PC-9 (cell line): ENCODE measurements at regions not wholly inside any gene's neighbourhood (a gene's known extent, or its start where the extent isn't known, plus 50 kb on each side); places are given as distances from the start of the nearest gene placed in this dataset.

ENCODE experiments used
- BruUV-seq: library from RNA; stranded (reverse); fragments of 400-500 nt; replicated peaks from 2 replicates; lab custom pipeline; 2021; lab: Mats Ljungman, UMichigan
- CTCF ChIA-PET: fragments of 300-600 bp; sonication (Branson Sonifier 250); formaldehyde crosslinking; loops from one replicate; lab custom pipeline; 2022; ENCODE audit warnings: antibody characterized with exemption; lab: Charles Lee
- POLR2A ChIA-PET: fragments of 300-600 bp; sonication (Branson Sonifier 250); formaldehyde crosslinking; loops from one replicate; lab custom pipeline; 2022; ENCODE audit warnings: antibody characterized with exemption; ENCODE audit not compliant: unreplicated experiment; lab: Charles Lee
- DNase-seq, 2 experiments: peaks; one replicate each; pipeline versions ENCODE4 v3.0.0 to v3.0.0-alpha.2; 2015 to 2022; ENCODE audit warnings: mixed read lengths in 1 of 2
- H2AFZ ChIP-seq: fragments of 200-600 bp; sonication (generic); 2 replicates; pipeline ENCODE4 v1.8.1; 2017; ENCODE audit warnings: antibody characterized with exemption
- H3F3A ChIP-seq: fragments of 200-600 bp; sonication (generic); 2 replicates; pipeline ENCODE4 v1.8.1; 2017; ENCODE audit warnings: antibody characterized with exemption, mild to moderate bottlenecking, low read depth; ENCODE audit not compliant: insufficient read depth
- H3K27ac ChIP-seq: fragments of 200-600 bp; sonication (generic); 2 replicates; pipeline ENCODE4 v1.6.1; 2016; ENCODE audit warnings: mixed run types
- H3K27me3 ChIP-seq: fragments of 200-600 bp; sonication (generic); 2 replicates; pipeline ENCODE4 v1.6.1; 2016; ENCODE audit warnings: low read depth, mixed run types; ENCODE audit not compliant: insufficient read depth
- H3K36me3 ChIP-seq: fragments of 200-600 bp; sonication (generic); 2 replicates; pipeline ENCODE4 v1.6.1; 2016; ENCODE audit warnings: low read depth, mixed run types
- H3K4me1 ChIP-seq: fragments of 200-600 bp; sonication (generic); replicated peaks from 2 replicates; pipeline ENCODE4 v1.6.1; 2016; ENCODE audit warnings: mixed run types; ENCODE audit not compliant: insufficient read depth
- H3K4me2 ChIP-seq: fragments of 200-600 bp; sonication (generic); 2 replicates; pipeline ENCODE4 v1.6.1; 2017; ENCODE audit warnings: mixed run types
- H3K4me3 ChIP-seq: fragments of 200-600 bp; sonication (generic); 2 replicates; pipeline ENCODE4 v1.6.1; 2016; ENCODE audit warnings: mixed run types
- H3K79me2 ChIP-seq: fragments of 200-600 bp; sonication (generic); 2 replicates; pipeline ENCODE4 v1.6.1; 2017; ENCODE audit warnings: low read depth, mixed run types
- H3K9me2 ChIP-seq: fragments of 200-600 bp; sonication (generic); 2 replicates; pipeline ENCODE4 v1.8.1; 2017; ENCODE audit warnings: mild to moderate bottlenecking; ENCODE audit not compliant: insufficient read depth
- H3K9me3 ChIP-seq: fragments of 200-600 bp; sonication (generic); 2 replicates; pipeline ENCODE4 v1.8.1; 2016; ENCODE audit warnings: low read depth; ENCODE audit not compliant: insufficient read depth
- H4K20me1 ChIP-seq: fragments of 200-600 bp; sonication (generic); 2 replicates; pipeline ENCODE4 v1.8.1; 2017; ENCODE audit not compliant: insufficient read depth
- CTCF ChIP-seq: fragments of 200-600 bp; sonication (generic); conservative IDR thresholded peaks from 2 replicates; pipeline ENCODE4 v1.6.1; 2017; ENCODE audit warnings: mixed run types, antibody characterized with exemption, mild to moderate bottlenecking, moderate library complexity
- EZH2 ChIP-seq: fragments of 200-600 bp; sonication (generic); IDR thresholded peaks from 2 replicates; pipeline ENCODE4 v1.8.0; 2017; ENCODE audit warnings: antibody characterized with exemption, low read depth
- intact Hi-C: fragments of 100-400 bp; cut with micrococcal nuclease; formaldehyde crosslinking; loops from one replicate; pipeline ENCODE4 v1.10.0; 2022; ENCODE audit not compliant: unreplicated experiment

- no TSS peak for BruUV-seq
- Histone ChIP-seq H3K27ac (no peak overlapping the region), H4K20me1 (no peaks in the 10 kb centered on the region), H3K27me3 (0 out of 2 replicates have a peak, but pooled peaks cover under 1% of the 10 kb centered on the region), H3K4me2 (no peak overlapping the region), H3K4me1 (peaks cover 8% of the 10 kb centered on the region; the same call in 1 of the 2 replicates), H3K36me3 (no peaks in the 10 kb centered on the region), H2AFZ (no peak overlapping the region), H3K79me2 (no peaks in the 10 kb centered on the region), H3K4me3 (no peak overlapping the region), H3K9me2 (no peaks in the 10 kb centered on the region), H3F3A (no peaks in the 10 kb centered on the region), H3K9me3 (no peaks in the 10 kb centered on the region)
- POLR2A ChIA-PET, result no interaction called here
- TF ChIP-seq EZH2, result no peak
- TF ChIP-seq CTCF, result no peak
- intact Hi-C loops, result no loop called here
- no peak for DNase-seq
- CTCF ChIA-PET, result no interaction called here
Measured at GRCh38 chr10:59082249-59082648, 94.2 kb upstream of the PHYHIPL start.

GRCh38 chr10:59085054-59085453, 91.4 kb upstream of the PHYHIPL start:
- Histone ChIP-seq H3K27ac (no peak overlapping the region), H3K4me3 (no peak overlapping the region), H3K27me3 (peaks cover 26% of the 10 kb centered on the region; the same call in 1 of the 2 replicates), H2AFZ (no peak overlapping the region), H4K20me1 (no peaks in the 10 kb centered on the region), H3K4me1 (no peaks in the 10 kb centered on the region), H3K9me3 (no peaks in the 10 kb centered on the region), H3K9me2 (no peaks in the 10 kb centered on the region), H3K79me2 (no peaks in the 10 kb centered on the region), H3F3A (no peaks in the 10 kb centered on the region), H3K4me2 (no peak overlapping the region), H3K36me3 (no peaks in the 10 kb centered on the region)
- no peak for DNase-seq
- intact Hi-C loops, result no loop called here
- CTCF ChIA-PET, result no interaction called here
- POLR2A ChIA-PET, result no interaction called here
- no TSS peak for BruUV-seq
- no peak for TF ChIP-seq EZH2
- TF ChIP-seq CTCF, result no peak

GRCh38 chr10:59085711-59086502, 90.5 kb upstream of the PHYHIPL start:
- DNase-seq, result no peak
- TF ChIP-seq EZH2 (no peak), CTCF (no peak)
- Histone ChIP-seq H3K9me3 (no peaks in the 10 kb centered on the region), H3K27me3 (peaks cover 26% of the 10 kb centered on the region; the same call in 1 of the 2 replicates), H3K4me2 (no peak overlapping the region), H3K27ac (no peak overlapping the region), H2AFZ (no peak overlapping the region), H3F3A (no peaks in the 10 kb centered on the region), H3K4me3 (no peak overlapping the region), H3K4me1 (no peaks in the 10 kb centered on the region), H3K9me2 (no peaks in the 10 kb centered on the region), H3K36me3 (no peaks in the 10 kb centered on the region), H4K20me1 (no peaks in the 10 kb centered on the region), H3K79me2 (no peaks in the 10 kb centered on the region)
- CTCF ChIA-PET, result no interaction called here
- no TSS peak for BruUV-seq
- intact Hi-C loops, result no loop called here
- POLR2A ChIA-PET, result no interaction called here
